Panc1 (cell line): ENCODE measurements at regions not wholly inside any gene's neighbourhood (a gene's known extent, or its start where the extent isn't known, plus 50 kb on each side); places are given as distances from the start of the nearest gene placed in this dataset.

Source experiments
- ATAC-seq: fragments of 200-7000 bp; cut with Tn5 transposase; 2 replicates; pipeline ENCODE4 v1.9.1; 2020; ENCODE audit warnings: mild to moderate bottlenecking, moderate library complexity
- BruUV-seq: library from RNA; stranded (reverse); fragments of 400-500 nt; replicated peaks from 2 replicates; lab custom pipeline; 2021; lab: Mats Ljungman, UMichigan
- CTCF ChIA-PET: fragments of 300-600 bp; sonication (Branson Sonifier 250); formaldehyde crosslinking; loops from one replicate; lab custom pipeline; 2022; ENCODE audit warnings: antibody characterized with exemption; lab: Charles Lee
- POLR2A ChIA-PET: fragments of 300-600 bp; sonication (Branson Sonifier 250); formaldehyde crosslinking; loops from one replicate; lab custom pipeline; 2022; ENCODE audit warnings: antibody characterized with exemption; lab: Charles Lee
- DNase-seq: peaks from one replicate; pipeline ENCODE4 v3.0.0-alpha.2; 2010; ENCODE audit warnings: low read depth, low spot score
- H3K27ac ChIP-seq: 2 replicates; pipeline ENCODE4 v1.5.1; 2011; ENCODE audit warnings: mild to moderate bottlenecking, low read length, inconsistent platforms
- H3K27me3 ChIP-seq: fragments of 200-500 bp; sonication (Bioruptor generic); 2 replicates; pipeline ENCODE4 v1.6.0; 2014; ENCODE audit warnings: low read length, inconsistent platforms; ENCODE audit not compliant: control insufficient read depth, insufficient read depth
- H3K36me3 ChIP-seq: fragments of 200-500 bp; sonication (Bioruptor generic); 2 replicates; pipeline ENCODE4 v1.5.1; 2014; ENCODE audit warnings: inconsistent platforms, mild to moderate bottlenecking, low read length, moderate library complexity; ENCODE audit not compliant: control insufficient read depth, insufficient read depth
- H3K4me1 ChIP-seq: 2 replicates; pipeline ENCODE4 v1.5.1; 2011; ENCODE audit warnings: inconsistent platforms, mild to moderate bottlenecking, low read length, moderate library complexity; ENCODE audit not compliant: control insufficient read depth, insufficient read depth
- H3K4me3 ChIP-seq, 2 experiments: 2 replicates each; pipeline ENCODE4 v1.5.1; 2011 to 2012; ENCODE audit warnings: low read depth in 2 of 2, low read length in 2 of 2, mild to moderate bottlenecking in 2 of 2, inconsistent platforms in 1 of 2, moderate library complexity in 1 of 2
- H3K9me3 ChIP-seq: fragments of 200-500 bp; sonication (Bioruptor generic); 2 replicates; pipeline ENCODE4 v1.5.1; 2014; ENCODE audit warnings: low read depth, mild to moderate bottlenecking, inconsistent platforms, low read length, moderate library complexity; ENCODE audit not compliant: control insufficient read depth, insufficient read depth
- CTCF ChIP-seq: fragments of 450-650 bp; IDR thresholded peaks from 2 replicates; pipeline ENCODE4 v1.5.1; 2017; ENCODE audit warnings: mild to moderate bottlenecking
- POLR2AphosphoS5 ChIP-seq: IDR thresholded peaks from 2 replicates; pipeline ENCODE4 v1.6.1; 2012; ENCODE audit warnings: mild to moderate bottlenecking, low read depth, low read length, moderate library complexity
- REST ChIP-seq, 2 experiments: IDR thresholded peaks; 2 replicates each; pipeline ENCODE4 v1.6.1; 2011 to 2012; ENCODE audit warnings: low read depth in 2 of 2, control low read depth in 1 of 2, low read length in 1 of 2, mild to moderate bottlenecking in 1 of 2, moderate library complexity in 1 of 2; ENCODE audit not compliant: insufficient read depth in 1 of 2
- SIN3A ChIP-seq: IDR thresholded peaks from 2 replicates; pipeline ENCODE4 v1.6.1; 2012; ENCODE audit warnings: low read depth, mild to moderate bottlenecking, low read length, moderate library complexity, borderline replicate concordance; ENCODE audit not compliant: insufficient read depth
- TCF7L2 ChIP-seq: IDR thresholded peaks from 2 replicates; pipeline ENCODE4 v1.6.1; 2011; ENCODE audit warnings: mild to moderate bottlenecking, low read depth, low read length, inconsistent platforms
- in situ Hi-C: cut with HindIII; loops from 2 replicates; pipeline ENCODE4 v1.10.0; 2016; ENCODE audit warnings: low sequenced_read_pairs, low pct_unique_long_range_greater_than_20kb
- intact Hi-C: fragments of 100-400 bp; cut with micrococcal nuclease; formaldehyde crosslinking; loops from one replicate; pipeline ENCODE4 v1.10.0; 2022; ENCODE audit not compliant: unreplicated experiment

GRCh38 chr3:181384970-181385369 lies 326.8 kb upstream of the SOX2 start:
- Histone ChIP-seq H3K4me1 (no peaks in the 10 kb centered on the region), H3K27ac (no peak overlapping the region), H3K9me3 (no peaks in the 10 kb centered on the region), H3K27me3 (no peaks in the 10 kb centered on the region), H3K4me3 (no peak overlapping the region), H3K36me3 (no peaks in the 10 kb centered on the region)
- BruUV-seq = no TSS peak
- ChIA-PET POLR2A (no interaction called here), CTCF (no interaction called here)
- intact Hi-C loops (no loop called here), in situ Hi-C loops (no loop called here)
- ATAC-seq (no peak), DNase-seq (no peak)
- no peak for TF ChIP-seq CTCF
- TF ChIP-seq POLR2AphosphoS5 = no peak
- no peak for TF ChIP-seq TCF7L2
- TF ChIP-seq SIN3A = no peak
- TF ChIP-seq REST (IDR thresholded peaks at IDR 0.05; ENCODE audit: insufficient read depth in 1 of 2, low read depth in 2 of 2, low read length in 1 of 2) = no peak

- no peaks in the 10 kb centered on the region for H3K9me3 ChIP-seq
- H3K4me3 ChIP-seq = no peak overlapping the region
- no peaks in the 10 kb centered on the region for H3K27me3 ChIP-seq
- ChIA-PET CTCF (no interaction called here), POLR2A (no interaction called here)
- ATAC-seq (no peak), DNase-seq (no peak)
- intact Hi-C loops = no loop called here
- no peaks in the 10 kb centered on the region for H3K36me3 ChIP-seq
- no peaks in the 10 kb centered on the region for H3K4me1 ChIP-seq
- no peak for TF ChIP-seq CTCF
- TF ChIP-seq REST (IDR thresholded peaks at IDR 0.05; ENCODE audit: insufficient read depth in 1 of 2, low read depth in 2 of 2, low read length in 1 of 2) = no peak
- TF ChIP-seq POLR2AphosphoS5 = no peak
- TF ChIP-seq SIN3A = no peak
- no peak for TF ChIP-seq TCF7L2
- in situ Hi-C loops = no loop called here
- BruUV-seq = no TSS peak
- H3K27ac ChIP-seq = no peak overlapping the region
Measured at GRCh38 chr3:181383760-181384159, 328.0 kb upstream of the SOX2 start.
